ENCODE measurements at regions not wholly inside any gene's neighbourhood (a gene's known extent, or its start where the extent isn't known, plus 50 kb on each side); places are given as distances from the start of the nearest gene placed in this dataset.

DNA sequence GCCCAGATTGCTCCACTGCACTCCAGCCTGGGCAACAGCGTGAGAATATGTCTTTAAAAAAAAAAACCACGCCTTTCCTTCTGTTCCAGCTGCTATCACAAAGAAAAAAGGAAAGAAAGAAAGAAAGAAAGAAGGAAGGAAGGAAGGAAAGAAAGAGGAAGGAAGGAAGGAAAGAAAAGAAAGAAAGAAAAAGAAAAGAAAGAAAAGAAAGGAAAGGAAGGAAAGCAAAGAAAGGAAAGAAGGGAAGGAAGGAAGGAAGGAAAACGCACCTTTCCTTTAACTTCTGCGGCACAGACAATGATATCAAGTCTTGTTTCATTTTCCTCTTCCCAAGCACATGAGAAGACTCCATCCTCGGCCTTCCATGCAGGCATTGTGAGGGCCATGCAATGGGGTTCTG is 107.4 kb upstream of the NOCT start:
- Histone ChIP-seq H2AK9ac (replicated peaks; ENCODE audit: low read depth, low read length, poor library complexity) (peak overlapping the region; percentile 11), H3K4me1 (ENCODE audit: control insufficient read depth, insufficient read depth, low read length) (peaks cover 6% of the 10 kb centered on the region; the same call in 1 of the 2 replicates), H3K9me3 (ENCODE audit: control insufficient read depth, insufficient read depth, low read length) (no peaks in the 10 kb centered on the region), H2BK20ac (ENCODE audit: low read depth, low read length) (no peak overlapping the region), H3K56ac (ENCODE audit: extremely low read depth, insufficient read depth, low read length) (no peak overlapping the region), H3K79me1 (ENCODE audit: low read depth in 1 of 2, low read length in 2 of 2) (no peaks in the 10 kb centered on the region), H3K18ac (ENCODE audit: low read depth, low read length) (no peak overlapping the region), H3K4me3 (ENCODE audit: insufficient read depth, low read depth, low read length) (no peak overlapping the region), H2BK5ac (ENCODE audit: low read depth, low read length, poor library complexity, severe bottlenecking) (no peak overlapping the region), H3K9ac (ENCODE audit: low read depth, low read length) (no peak overlapping the region), H2AFZ (replicated peaks; ENCODE audit: low read length, poor library complexity) (no peak overlapping the region), H3K23ac (ENCODE audit: low read depth, low read length) (no peak overlapping the region), H3K9me1 (ENCODE audit: insufficient read depth, low read length) (no peaks in the 10 kb centered on the region), H2BK15ac (ENCODE audit: low read depth, low read length) (no peak overlapping the region), H3K14ac (replicated peaks; ENCODE audit: low read depth, low read length) (no peak overlapping the region), H3K27ac (ENCODE audit: insufficient read depth, low read length) (no peak overlapping the region), H4K5ac (ENCODE audit: low read depth, low read length) (no peak overlapping the region), H4K8ac (ENCODE audit: low read depth in 2 of 2, low read length in 2 of 2) (no peak overlapping the region), H3K4me2 (ENCODE audit: low read depth, low read length) (no peak overlapping the region), H3K27me3 (ENCODE audit: control insufficient read depth, insufficient read depth, low read length) (peaks cover 3% of the 10 kb centered on the region), H4K20me1 (ENCODE audit: insufficient read depth, low read length) (no peaks in the 10 kb centered on the region), H3K4ac (ENCODE audit: low read depth, low read length) (no peak overlapping the region), H4K91ac (ENCODE audit: insufficient read depth, low read depth, low read length) (no peak overlapping the region), H2BK120ac (ENCODE audit: low read depth, low read length) (no peak overlapping the region), H3K36me3 (ENCODE audit: control insufficient read depth, insufficient read depth, low read length) (no peaks in the 10 kb centered on the region), H2AK5ac (ENCODE audit: low read depth, low read length) (no peak overlapping the region)
- POLR2A ChIA-PET (ENCODE audit: unreplicated experiment) = no interaction called here
- DNase-seq (no peak), ATAC-seq (ENCODE audit: low read depth) (no peak)
- WGBS, 2 experiments (ENCODE audit: extremely low coverage in 2 of 2, insufficient read length in 1 of 2) = no CpG with 5 or more reads among the region's 5 CpGs
- no peak for TF ChIP-seq MAZ (IDR thresholded peaks at IDR 0.05; ENCODE audit: borderline replicate concordance, low read depth, low read length)
- no peak for TF ChIP-seq POLR2A (IDR thresholded peaks at IDR 0.05; ENCODE audit: low read depth, low read length)
- no peak for TF ChIP-seq RCOR1 (IDR thresholded peaks at IDR 0.05; ENCODE audit: insufficient replicate concordance, low read length)
- TF ChIP-seq MAFK (IDR thresholded peaks at IDR 0.05; ENCODE audit: low read depth, low read length) = no peak
- TF ChIP-seq MXI1 (IDR thresholded peaks at IDR 0.05; ENCODE audit: borderline replicate concordance, low read depth, low read length) = no peak
- TF ChIP-seq RFX5 (IDR thresholded peaks at IDR 0.05; ENCODE audit: low read depth, low read length) = no peak
- TF ChIP-seq, protein P1, sequence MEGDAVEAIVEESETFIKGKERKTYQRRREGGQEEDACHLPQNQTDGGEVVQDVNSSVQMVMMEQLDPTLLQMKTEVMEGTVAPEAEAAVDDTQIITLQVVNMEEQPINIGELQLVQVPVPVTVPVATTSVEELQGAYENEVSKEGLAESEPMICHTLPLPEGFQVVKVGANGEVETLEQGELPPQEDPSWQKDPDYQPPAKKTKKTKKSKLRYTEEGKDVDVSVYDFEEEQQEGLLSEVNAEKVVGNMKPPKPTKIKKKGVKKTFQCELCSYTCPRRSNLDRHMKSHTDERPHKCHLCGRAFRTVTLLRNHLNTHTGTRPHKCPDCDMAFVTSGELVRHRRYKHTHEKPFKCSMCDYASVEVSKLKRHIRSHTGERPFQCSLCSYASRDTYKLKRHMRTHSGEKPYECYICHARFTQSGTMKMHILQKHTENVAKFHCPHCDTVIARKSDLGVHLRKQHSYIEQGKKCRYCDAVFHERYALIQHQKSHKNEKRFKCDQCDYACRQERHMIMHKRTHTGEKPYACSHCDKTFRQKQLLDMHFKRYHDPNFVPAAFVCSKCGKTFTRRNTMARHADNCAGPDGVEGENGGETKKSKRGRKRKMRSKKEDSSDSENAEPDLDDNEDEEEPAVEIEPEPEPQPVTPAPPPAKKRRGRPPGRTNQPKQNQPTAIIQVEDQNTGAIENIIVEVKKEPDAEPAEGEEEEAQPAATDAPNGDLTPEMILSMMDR (conservative IDR thresholded peaks at IDR 0.05; ENCODE audit: low read depth, low read length) = no peak
- TF ChIP-seq, protein P2, sequence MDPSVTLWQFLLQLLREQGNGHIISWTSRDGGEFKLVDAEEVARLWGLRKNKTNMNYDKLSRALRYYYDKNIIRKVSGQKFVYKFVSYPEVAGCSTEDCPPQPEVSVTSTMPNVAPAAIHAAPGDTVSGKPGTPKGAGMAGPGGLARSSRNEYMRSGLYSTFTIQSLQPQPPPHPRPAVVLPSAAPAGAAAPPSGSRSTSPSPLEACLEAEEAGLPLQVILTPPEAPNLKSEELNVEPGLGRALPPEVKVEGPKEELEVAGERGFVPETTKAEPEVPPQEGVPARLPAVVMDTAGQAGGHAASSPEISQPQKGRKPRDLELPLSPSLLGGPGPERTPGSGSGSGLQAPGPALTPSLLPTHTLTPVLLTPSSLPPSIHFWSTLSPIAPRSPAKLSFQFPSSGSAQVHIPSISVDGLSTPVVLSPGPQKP (IDR thresholded peaks at IDR 0.05; ENCODE audit: borderline replicate concordance, low read depth, low read length) = no peak
- TF ChIP-seq SMC3 (IDR thresholded peaks at IDR 0.05; ENCODE audit: low read depth, low read length) = no peak
- no peak for TF ChIP-seq FOS (IDR thresholded peaks at IDR 0.05; ENCODE audit: low read depth, low read length)
- TF ChIP-seq CHD1 (IDR thresholded peaks at IDR 0.05; ENCODE audit: low read depth, low read length) = no peak
- TF ChIP-seq, protein P3, sequence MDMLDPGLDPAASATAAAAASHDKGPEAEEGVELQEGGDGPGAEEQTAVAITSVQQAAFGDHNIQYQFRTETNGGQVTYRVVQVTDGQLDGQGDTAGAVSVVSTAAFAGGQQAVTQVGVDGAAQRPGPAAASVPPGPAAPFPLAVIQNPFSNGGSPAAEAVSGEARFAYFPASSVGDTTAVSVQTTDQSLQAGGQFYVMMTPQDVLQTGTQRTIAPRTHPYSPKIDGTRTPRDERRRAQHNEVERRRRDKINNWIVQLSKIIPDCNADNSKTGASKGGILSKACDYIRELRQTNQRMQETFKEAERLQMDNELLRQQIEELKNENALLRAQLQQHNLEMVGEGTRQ (IDR thresholded peaks at IDR 0.05; ENCODE audit: low read depth, low read length) = no peak
- TF ChIP-seq BHLHE40 (IDR thresholded peaks at IDR 0.05; ENCODE audit: low read depth, low read length) = no peak
- no peak for TF ChIP-seq RAD21 (IDR thresholded peaks at IDR 0.05; ENCODE audit: low read length)
- TF ChIP-seq CEBPB (IDR thresholded peaks at IDR 0.05; ENCODE audit: low read depth, low read length) = no peak
- no peak for TF ChIP-seq NFE2L2 (IDR thresholded peaks at IDR 0.05; ENCODE audit: low read depth, low read length)
- in situ Hi-C loops (cut with MboI; ENCODE audit: low sequenced_read_pairs) = no loop called here
- dilution Hi-C loops (cut with HindIII; ENCODE audit: low sequenced_read_pairs, unreplicated experiment) = no loop called here
- intact Hi-C loops (cut with micrococcal nuclease) = no loop called here
- BruUV-seq (replicated peaks) = no TSS peak
- CTCF ChIA-PET = no interaction called here
